ENCODE measurements at regions not wholly inside any gene's neighbourhood (a gene's known extent, or its start where the extent isn't known, plus 50 kb on each side); places are given as distances from the start of the nearest gene placed in this dataset.

DNA sequence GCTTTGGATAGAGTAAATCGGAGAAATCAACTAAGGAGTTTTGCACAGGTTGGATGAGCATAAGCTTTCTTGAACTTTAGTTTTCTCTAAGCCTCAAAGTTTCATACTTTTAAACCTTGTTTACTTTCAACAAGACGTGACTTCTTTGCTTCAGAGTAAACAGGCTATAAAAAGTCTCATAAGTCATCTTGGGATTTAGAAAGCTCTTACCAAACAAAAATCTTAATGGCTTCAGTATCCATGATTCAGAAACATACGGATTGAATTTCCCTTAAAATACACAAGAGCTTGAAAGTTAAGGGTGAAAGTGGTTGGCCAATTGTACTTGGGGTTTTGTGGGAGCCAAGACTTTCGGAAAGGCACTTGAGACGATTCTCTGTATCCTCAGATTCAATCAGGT lies 270.9 kb upstream of the ANKH start:
- no peak for TF ChIP-seq MAZ (IDR thresholded peaks at IDR 0.05; ENCODE audit: borderline replicate concordance, low read depth, low read length)
- TF ChIP-seq, protein P1, sequence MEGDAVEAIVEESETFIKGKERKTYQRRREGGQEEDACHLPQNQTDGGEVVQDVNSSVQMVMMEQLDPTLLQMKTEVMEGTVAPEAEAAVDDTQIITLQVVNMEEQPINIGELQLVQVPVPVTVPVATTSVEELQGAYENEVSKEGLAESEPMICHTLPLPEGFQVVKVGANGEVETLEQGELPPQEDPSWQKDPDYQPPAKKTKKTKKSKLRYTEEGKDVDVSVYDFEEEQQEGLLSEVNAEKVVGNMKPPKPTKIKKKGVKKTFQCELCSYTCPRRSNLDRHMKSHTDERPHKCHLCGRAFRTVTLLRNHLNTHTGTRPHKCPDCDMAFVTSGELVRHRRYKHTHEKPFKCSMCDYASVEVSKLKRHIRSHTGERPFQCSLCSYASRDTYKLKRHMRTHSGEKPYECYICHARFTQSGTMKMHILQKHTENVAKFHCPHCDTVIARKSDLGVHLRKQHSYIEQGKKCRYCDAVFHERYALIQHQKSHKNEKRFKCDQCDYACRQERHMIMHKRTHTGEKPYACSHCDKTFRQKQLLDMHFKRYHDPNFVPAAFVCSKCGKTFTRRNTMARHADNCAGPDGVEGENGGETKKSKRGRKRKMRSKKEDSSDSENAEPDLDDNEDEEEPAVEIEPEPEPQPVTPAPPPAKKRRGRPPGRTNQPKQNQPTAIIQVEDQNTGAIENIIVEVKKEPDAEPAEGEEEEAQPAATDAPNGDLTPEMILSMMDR (conservative IDR thresholded peaks at IDR 0.05; ENCODE audit: low read depth, low read length), result no peak
- TF ChIP-seq, protein P2, sequence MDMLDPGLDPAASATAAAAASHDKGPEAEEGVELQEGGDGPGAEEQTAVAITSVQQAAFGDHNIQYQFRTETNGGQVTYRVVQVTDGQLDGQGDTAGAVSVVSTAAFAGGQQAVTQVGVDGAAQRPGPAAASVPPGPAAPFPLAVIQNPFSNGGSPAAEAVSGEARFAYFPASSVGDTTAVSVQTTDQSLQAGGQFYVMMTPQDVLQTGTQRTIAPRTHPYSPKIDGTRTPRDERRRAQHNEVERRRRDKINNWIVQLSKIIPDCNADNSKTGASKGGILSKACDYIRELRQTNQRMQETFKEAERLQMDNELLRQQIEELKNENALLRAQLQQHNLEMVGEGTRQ (IDR thresholded peaks at IDR 0.05; ENCODE audit: low read depth, low read length), result no peak
- TF ChIP-seq, protein P3, sequence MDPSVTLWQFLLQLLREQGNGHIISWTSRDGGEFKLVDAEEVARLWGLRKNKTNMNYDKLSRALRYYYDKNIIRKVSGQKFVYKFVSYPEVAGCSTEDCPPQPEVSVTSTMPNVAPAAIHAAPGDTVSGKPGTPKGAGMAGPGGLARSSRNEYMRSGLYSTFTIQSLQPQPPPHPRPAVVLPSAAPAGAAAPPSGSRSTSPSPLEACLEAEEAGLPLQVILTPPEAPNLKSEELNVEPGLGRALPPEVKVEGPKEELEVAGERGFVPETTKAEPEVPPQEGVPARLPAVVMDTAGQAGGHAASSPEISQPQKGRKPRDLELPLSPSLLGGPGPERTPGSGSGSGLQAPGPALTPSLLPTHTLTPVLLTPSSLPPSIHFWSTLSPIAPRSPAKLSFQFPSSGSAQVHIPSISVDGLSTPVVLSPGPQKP (IDR thresholded peaks at IDR 0.05; ENCODE audit: borderline replicate concordance, low read depth, low read length), result no peak

All from IMR-90 (cell line).